GM21576 (cell line): ENCODE measurements at regions not wholly inside any gene's neighbourhood (a gene's known extent, or its start where the extent isn't known, plus 50 kb on each side); places are given as distances from the start of the nearest gene placed in this dataset.
"Not testable (repeated sequence)": the region's sequence is repeated elsewhere in the genome, so short reads cannot be mapped to it uniquely, and the experiment has no call there.

Source experiments
- ATAC-seq: cut with Tn5 transposase; IDR thresholded peaks from one replicate; pipeline ENCODE4 v1.9.1; 2021; ENCODE audit warnings: mild to moderate bottlenecking, moderate library complexity; ENCODE audit not compliant: unreplicated experiment

GRCh38 chr13:109336730-109337129 lies 449.7 kb downstream of the IRS2 start:
- no peak for ATAC-seq

GRCh38 chr13:109333893-109334651 lies 452.3 kb downstream of the IRS2 start:
- no peak for ATAC-seq

- no peak for ATAC-seq
Measured at GRCh38 chr13:109332506-109333499, 453.6 kb downstream of the IRS2 start.

GRCh38 chr13:109331898-109332297 lies 454.5 kb downstream of the IRS2 start:
- no peak for ATAC-seq

- no peak for ATAC-seq
Measured at GRCh38 chr13:109331011-109331433, 455.4 kb downstream of the IRS2 start.

- ATAC-seq = no peak
Measured at GRCh38 chr13:109330123-109330522, 456.3 kb downstream of the IRS2 start.

- no peak for ATAC-seq
Measured at GRCh38 chr13:109329175-109329574, 457.2 kb downstream of the IRS2 start.

- ATAC-seq = no peak
Measured at GRCh38 chr13:109326601-109327000, 459.8 kb downstream of the IRS2 start.

GRCh38 chr13:109323338-109323737 lies 463.0 kb downstream of the IRS2 start:
- no peak for ATAC-seq

GRCh38 chr13:109318945-109319590 lies 467.3 kb downstream of the IRS2 start:
- no peak for ATAC-seq

GRCh38 chr13:109315481-109315880 lies 470.9 kb downstream of the IRS2 start:
- no peak for ATAC-seq

- no peak for ATAC-seq
Measured at GRCh38 chr13:109314101-109314500, 472.3 kb downstream of the IRS2 start.

GRCh38 chr13:109312399-109312798 lies 474.0 kb downstream of the IRS2 start:
- ATAC-seq = no peak

- ATAC-seq = not testable (repeated sequence)
Measured at GRCh38 chr13:109311431-109311976, 474.9 kb downstream of the IRS2 start.

GRCh38 chr13:109309625-109310363 lies 476.6 kb downstream of the IRS2 start:
- ATAC-seq = no peak

GRCh38 chr13:109307027-109307426 lies 479.4 kb downstream of the IRS2 start:
- no peak for ATAC-seq

GRCh38 chr13:109301726-109302125 lies 484.7 kb downstream of the IRS2 start:
- ATAC-seq = no peak

- ATAC-seq = no peak
Measured at GRCh38 chr13:109301276-109301675, 485.1 kb downstream of the IRS2 start.

GRCh38 chr13:109297628-109298027 lies 488.8 kb downstream of the IRS2 start:
- ATAC-seq = no peak

- no peak for ATAC-seq
Measured at GRCh38 chr13:109293166-109293565, 493.2 kb downstream of the IRS2 start.
